GM18505 (cell line): ENCODE measurements at regions not wholly inside any gene's neighbourhood (a gene's known extent, or its start where the extent isn't known, plus 50 kb on each side); places are given as distances from the start of the nearest gene placed in this dataset.

Source experiments
- ATAC-seq: cut with Tn5 transposase; IDR thresholded peaks from one replicate; pipeline ENCODE4 v1.9.1; 2021; ENCODE audit not compliant: unreplicated experiment
- POLR2A ChIP-seq: IDR thresholded peaks from 4 replicates; pipeline ENCODE4 v1.6.1; 2011; ENCODE audit warnings: borderline replicate concordance; ENCODE audit not compliant: insufficient read depth, insufficient read length; ENCODE audit errors: extremely low read depth

DNA sequence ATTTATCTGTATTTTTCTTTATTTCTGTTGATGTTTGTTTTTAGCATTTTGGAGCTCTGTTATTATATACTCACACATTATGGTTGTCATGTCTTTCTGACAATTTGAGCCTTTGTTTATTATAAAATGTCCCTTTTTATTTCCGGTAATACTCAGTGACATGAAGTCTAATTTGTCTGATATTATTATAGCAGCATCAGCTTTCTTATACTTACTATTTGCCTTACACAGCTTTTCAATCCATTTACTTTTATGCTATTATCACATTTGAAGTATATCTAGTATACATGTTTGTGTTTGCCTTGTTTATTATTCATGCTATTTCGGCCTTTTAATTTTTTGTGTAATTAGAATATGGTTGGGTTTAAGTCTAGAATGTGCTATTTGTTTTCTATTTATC lies 430.6 kb upstream of the FANCL start:
- no peak for ATAC-seq
- no peak for TF ChIP-seq POLR2A

GRCh38 chr2:58669998-58670397 lies 428.9 kb upstream of the FANCL start:
- no peak for ATAC-seq
- no peak for TF ChIP-seq POLR2A

- no peak for TF ChIP-seq POLR2A
- ATAC-seq = no peak
Measured at GRCh38 chr2:58667137-58667774, 426.1 kb upstream of the FANCL start.

- no peak for TF ChIP-seq POLR2A
- no peak for ATAC-seq
Measured at GRCh38 chr2:58666323-58666970, 425.3 kb upstream of the FANCL start.

GRCh38 chr2:58665154-58665553 lies 424.0 kb upstream of the FANCL start:
- no peak for ATAC-seq
- TF ChIP-seq POLR2A = no peak

DNA sequence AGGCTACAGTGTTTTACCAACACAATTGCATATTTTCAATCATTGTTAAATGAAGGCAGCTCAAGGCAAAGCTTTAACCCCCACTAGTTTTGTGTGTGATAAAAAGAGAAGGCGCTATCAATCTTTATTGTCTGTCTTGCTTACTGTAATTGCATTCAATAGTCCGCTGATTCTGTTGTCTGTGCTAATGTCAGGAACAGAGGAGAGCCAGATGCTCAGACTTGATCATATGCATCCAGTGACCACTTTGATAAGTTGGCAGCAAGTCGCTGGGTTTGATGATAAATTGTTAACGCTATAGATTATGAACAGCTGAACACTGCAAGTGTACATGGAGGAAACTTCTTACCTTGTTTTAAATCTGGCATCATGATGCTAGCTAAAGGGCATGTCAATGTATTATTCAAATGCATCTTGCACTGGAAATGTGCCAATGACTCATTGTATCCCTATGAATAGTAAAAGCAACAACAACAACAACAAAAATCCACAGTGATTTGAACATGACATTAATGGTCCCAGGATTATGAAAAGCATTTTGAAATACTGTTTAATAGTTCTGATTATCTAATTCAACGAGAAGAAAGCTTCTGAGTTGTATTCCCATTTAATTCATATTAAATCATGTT lies 423.5 kb upstream of the FANCL start:
- TF ChIP-seq POLR2A = no peak
- ATAC-seq = no peak

DNA sequence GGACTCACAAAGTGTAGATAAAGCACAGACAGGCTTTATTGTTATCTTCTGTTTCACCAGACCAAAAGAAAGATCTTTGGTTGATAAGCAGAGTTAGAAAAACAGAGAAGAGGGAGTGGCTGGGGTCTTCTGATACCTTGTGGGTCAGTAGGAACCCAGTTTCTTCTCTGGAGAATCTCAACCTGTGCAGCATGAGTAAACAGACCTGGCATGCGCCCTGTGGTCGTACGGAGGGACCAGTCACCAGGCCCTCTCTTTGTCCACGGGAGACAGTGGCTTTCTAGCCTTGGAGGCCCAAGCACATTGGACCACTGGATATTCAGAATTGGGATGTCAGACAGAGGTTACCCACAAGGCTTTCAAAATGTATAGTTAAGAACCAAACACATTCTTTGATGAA lies 418.9 kb upstream of the FANCL start:
- TF ChIP-seq POLR2A = no peak

GRCh38 chr2:58655152-58655551 lies 414.0 kb upstream of the FANCL start:
- no peak for ATAC-seq

More for the DNA sequence above, 418.9 kb upstream of the FANCL start:
- no peak for ATAC-seq

DNA sequence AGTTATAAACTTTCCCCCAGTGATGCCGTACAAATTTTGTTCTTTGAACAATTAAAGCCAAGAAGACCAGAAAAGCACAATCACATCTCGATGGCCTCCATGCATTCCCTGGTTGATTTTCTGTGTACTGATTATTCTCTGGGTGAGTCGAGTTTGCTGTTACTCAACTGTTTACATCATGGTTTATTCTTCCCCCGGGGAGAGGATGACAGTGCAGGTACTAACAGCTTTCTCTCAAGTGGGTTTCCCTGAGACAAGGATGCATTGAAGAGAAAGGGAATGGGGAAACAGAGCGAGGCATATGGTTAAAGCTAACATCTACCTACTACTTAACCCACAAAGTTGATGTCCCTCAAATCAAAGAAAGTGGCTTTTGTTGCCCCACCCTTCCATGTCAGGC lies 410.8 kb upstream of the FANCL start:
- no peak for ATAC-seq

More at GRCh38 chr2:58655152-58655551, 414.0 kb upstream of the FANCL start:
- no peak for TF ChIP-seq POLR2A

GRCh38 chr2:58650781-58651180 lies 409.7 kb upstream of the FANCL start:
- ATAC-seq = no peak
- no peak for TF ChIP-seq POLR2A

More for the DNA sequence above, 410.8 kb upstream of the FANCL start:
- no peak for TF ChIP-seq POLR2A

DNA sequence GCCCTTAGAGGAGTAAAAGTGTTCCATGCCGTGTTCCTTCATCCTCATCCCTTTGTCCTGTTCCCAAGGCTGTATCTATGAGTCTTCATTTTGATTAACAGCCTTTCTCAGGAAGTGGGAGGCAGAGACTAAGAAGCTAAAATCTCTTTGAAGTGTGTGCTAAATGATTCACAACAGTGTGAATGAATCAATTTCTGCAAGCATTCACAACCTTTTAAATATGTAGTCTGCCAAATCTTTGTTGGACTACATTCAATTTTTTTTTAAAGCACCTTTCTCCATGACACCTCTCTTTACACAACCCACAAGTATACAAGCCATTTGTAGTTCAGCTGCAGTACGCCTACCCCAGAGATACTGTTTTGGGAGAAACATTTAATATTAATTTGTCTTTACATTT lies 408.6 kb upstream of the FANCL start:
- no peak for ATAC-seq
- no peak for TF ChIP-seq POLR2A

DNA sequence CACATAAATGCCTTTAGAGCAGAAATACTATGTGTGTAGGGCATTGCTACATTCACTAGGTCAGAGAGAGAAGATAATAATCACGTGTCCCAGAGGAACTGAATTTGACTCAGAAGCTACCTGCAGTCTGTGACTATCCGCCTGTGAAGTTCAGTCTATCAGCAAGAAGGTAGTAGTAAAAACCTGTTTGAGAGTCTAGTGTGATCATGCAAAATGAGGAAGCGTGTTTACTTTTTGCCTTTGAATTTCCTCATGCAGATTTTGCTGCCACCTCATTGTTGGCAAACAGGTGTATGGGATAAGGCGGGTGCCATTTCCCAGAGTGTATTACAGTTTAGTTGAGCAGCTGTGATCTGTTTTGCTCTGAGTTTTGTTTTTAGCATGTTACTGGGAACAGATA lies 403.9 kb upstream of the FANCL start:
- no peak for TF ChIP-seq POLR2A
- no peak for ATAC-seq

DNA sequence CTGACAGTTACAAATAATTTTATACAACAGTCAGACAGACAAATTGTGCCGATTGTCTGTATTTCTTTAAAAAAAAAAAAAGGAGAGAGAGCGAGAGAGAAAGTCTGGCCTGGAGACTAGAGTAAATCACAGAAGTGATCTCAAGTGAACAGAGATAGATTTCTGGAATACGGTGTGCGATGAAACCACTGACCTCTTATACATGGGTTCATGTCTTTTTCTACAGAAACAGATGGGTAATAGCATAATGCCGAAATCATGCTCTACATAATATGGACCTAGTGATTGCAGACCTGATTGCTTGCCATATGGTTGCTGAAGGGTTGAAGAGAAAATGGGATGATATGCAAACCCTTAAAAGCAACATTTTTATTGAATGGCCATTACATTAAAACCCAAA lies 403.3 kb upstream of the FANCL start:
- ATAC-seq = no peak
- no peak for TF ChIP-seq POLR2A

GRCh38 chr2:58641001-58641400 lies 399.9 kb upstream of the FANCL start:
- ATAC-seq = no peak
- no peak for TF ChIP-seq POLR2A
